ENCODE measurements at regions not wholly inside any gene's neighbourhood (a gene's known extent, or its start where the extent isn't known, plus 50 kb on each side); places are given as distances from the start of the nearest gene placed in this dataset.

DNA sequence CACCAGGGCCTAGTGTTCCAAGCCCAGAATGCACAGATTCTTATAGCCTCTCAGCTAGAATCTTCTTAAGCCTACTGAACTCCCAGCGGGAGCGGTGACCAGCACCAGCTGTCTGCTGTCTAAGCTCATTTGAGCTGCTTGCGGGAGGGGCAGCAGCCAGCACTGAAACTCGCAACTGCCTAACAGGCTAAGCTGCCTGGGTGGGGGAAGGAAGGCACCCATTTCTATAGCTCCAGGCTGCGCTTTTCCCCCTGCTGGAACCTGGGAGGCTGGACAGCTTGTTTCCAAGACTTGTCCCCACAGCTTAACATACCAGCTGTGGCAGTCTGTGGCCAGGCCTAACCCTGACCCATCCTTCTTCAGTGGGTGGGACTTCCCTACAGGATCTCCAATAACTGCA, 512.9 kb downstream of the EFNA5 start:
- TF ChIP-seq, protein P1, sequence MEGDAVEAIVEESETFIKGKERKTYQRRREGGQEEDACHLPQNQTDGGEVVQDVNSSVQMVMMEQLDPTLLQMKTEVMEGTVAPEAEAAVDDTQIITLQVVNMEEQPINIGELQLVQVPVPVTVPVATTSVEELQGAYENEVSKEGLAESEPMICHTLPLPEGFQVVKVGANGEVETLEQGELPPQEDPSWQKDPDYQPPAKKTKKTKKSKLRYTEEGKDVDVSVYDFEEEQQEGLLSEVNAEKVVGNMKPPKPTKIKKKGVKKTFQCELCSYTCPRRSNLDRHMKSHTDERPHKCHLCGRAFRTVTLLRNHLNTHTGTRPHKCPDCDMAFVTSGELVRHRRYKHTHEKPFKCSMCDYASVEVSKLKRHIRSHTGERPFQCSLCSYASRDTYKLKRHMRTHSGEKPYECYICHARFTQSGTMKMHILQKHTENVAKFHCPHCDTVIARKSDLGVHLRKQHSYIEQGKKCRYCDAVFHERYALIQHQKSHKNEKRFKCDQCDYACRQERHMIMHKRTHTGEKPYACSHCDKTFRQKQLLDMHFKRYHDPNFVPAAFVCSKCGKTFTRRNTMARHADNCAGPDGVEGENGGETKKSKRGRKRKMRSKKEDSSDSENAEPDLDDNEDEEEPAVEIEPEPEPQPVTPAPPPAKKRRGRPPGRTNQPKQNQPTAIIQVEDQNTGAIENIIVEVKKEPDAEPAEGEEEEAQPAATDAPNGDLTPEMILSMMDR (IDR thresholded peaks at IDR 0.05; ENCODE audit: low read length), result no peak
- TF ChIP-seq EZH2 (IDR thresholded peaks at IDR 0.05; ENCODE audit: borderline replicate concordance, low read length), result no peak
